ENCODE measurements at regions not wholly inside any gene's neighbourhood (a gene's known extent, or its start where the extent isn't known, plus 50 kb on each side); places are given as distances from the start of the nearest gene placed in this dataset.
A peak's percentile ranks its signal among the peaks of the same experiment; 100 is the strongest.

DNA sequence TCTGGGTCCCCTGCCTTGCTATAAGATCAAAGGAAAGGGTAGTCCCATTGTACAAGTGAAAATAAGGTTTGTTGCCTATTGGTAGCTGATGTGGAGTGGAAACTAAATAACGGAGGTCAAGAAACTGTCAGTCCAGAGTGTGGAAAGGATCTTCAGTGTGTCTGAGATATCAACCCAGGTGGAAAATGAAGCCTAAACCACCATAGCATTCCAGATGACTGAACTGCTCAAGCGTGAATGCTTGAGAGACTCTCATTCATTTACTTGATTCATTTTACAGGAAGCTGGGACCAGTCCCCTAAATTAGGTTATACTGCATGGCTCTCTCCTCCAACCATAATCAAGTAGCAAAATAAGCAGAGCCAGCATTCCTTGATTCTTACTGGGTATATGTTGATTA lies 116.0 kb upstream of the SLC28A3 start:
- no peak for DNase-seq

DNA sequence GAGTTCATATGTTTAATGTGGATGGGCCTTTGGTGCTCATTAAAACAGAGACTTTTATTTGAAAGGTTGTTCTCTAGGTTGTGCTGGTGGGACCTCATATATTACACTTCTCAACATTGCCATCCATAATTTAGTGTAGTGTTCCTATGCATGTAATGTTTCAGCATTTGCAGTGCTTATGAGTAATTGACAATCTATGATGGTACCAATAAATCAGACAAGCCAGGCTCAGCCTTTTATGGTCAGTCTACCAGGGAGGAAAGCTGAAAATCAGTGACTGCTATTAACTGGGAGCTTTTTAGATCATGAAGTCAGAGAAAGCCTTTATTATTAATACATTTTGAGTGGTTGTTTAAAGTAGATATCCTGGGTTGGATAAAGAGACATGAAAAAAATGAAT lies 120.1 kb upstream of the SLC28A3 start:
- DNase-seq: no peak

DNA sequence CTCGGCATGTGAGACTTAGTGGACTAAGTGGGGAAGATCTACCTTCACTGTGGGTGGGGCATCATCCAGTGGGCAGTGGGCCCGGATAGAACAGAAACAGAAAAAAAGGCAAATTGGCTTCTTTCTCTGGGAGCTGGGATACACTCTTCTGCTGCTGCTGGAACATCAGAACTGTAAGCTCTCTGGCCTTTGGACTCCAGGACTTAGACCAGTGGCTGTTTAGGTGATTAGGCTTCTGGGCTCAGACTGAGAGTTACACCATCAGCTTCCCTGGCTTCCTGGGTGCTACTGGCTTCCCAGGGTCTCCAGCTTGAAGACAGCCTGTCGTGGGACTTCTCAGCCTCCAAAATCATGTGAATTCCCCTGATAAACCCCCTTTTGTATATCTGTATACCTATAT lies 122.7 kb upstream of the SLC28A3 start:
- no peak for DNase-seq

DNA sequence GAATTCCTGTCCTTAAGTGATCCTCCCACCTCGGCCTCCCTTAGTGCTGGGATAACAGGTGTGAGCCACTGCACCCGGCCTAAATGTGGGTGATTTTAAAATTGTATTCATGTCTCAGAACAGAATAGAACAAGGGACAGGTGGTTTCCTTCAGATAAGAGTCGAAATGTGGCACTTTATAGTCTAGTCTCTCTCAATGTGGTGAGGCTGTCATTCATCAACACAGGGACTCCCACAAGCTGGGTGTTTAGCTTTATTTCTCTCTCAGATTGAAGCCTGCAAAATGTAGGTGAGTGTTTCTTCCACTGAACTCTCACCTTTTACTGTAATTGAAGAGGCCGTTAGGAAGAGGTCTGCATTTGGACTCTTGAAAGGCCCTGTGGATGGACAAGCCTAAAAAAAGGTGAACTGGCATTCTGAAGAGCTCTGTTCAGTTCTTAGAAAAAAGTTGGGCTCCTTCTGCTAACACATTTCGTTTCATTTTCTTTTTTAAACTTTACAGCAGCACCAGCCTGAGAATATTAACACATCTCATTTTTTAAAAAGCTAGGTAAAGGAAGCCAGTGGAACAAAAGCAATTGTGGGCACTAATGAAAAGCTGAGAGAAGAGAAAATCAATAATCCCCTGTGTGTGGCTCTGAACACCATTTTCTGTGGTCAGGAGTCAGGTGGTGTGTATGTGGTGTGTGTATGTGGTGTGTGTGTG lies 126.2 kb upstream of the SLC28A3 start:
- no peak for DNase-seq

DNA sequence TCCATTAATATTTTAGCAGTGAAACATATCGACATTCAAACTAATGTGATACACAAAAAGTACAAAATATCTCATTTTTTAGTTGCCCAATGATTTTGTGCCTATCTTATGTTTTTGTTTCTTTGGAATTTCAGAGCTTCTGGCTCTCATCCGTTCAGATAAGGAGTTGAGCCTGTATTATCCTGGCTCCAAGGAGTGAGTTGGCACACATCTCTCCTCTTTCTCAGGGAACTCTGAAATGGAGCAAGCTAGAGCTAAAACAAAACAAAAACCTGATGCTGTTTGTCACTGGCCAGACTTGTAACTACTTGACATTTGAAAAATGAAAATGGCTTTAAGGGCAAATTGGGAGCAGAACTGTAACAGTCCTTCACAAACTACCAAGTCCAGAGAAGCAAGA lies 131.3 kb upstream of the SLC28A3 start:
- no peak for DNase-seq

DNA sequence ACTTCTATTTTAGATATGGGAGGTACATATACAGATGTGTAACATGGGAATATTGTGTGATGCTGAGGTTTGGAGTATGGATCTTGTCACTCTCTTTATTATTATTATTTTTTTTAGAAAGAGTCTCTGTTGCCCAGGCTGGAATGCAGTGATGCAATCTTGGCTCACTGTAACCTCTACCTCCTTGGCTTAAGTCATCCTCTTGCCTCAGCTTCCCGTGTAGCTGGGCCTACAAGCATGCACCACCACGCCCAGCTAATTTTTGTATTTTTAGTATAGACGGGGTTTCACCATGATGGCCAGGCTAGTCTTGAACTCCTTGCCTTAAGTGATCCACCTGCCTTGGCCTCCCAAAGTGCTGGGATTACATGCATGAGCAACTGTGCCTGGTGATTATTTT lies 138.4 kb upstream of the SLC28A3 start:
- DNase-seq: no peak

DNA sequence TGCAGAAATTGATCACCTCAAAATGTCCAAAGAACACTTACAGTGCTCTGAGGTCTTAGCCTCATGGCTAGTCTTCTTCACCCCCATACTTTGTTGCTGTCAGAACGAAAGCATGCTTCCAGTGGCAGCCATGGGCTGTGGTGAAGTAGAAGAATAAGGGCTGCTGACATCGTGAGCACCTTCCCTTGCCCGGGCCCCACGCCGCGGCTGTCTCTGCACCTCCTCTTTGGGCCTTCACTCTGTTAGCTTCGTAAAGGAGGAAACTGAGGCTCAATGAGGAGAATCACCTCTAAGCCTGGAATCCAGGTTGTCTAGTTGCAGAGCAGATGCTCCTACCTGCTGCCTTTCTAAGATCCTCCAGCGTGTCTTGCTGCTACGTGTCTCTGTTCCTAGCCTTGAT lies 139.5 kb upstream of the SLC28A3 start:
- DNase-seq: no peak

DNA sequence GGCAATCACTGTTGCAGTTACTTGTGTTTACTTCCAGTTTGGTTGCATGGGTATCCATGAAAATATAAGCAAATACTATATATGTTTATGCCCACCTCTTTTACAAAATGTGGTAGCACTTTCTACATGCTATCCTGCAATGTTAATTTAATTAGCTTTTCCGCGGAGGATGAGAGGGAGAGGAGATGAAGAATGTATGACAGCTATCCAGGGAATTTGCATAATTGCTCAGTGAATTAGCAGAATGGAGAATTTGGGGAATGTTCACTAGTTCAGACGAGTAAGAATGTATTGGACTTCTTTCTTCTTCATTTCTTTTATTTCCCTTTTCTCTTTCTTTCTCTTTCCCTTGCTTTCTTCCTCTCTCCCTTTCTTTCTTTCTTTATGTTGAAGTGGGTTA lies 140.7 kb upstream of the SLC28A3 start:
- no peak for DNase-seq

DNA sequence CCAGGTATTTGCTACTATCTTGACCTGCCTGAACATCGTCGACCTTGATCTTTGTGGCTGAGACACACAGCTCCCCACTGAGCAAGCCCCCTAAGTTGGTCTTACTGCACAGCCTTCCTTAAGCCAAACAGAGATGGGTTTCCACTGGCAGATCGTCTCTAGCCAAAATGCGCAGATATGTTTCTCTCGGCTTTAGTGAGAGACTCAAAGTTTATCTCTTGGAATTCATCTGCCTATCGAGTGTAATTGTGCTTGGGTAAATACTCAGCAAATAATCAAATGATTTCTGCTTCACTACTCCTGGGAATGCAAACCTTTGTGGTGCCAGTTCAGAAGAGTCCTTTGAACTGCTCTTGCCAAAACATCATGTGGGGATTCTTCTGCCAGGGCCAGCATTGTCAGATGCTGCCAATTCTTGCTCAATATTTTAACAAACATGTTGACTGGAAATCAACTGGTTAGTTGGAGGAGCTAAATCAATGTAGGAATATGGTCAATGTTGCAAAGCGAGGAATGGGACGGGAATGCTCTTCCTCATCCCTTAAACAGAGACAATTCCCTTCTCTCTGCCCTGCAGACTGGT lies 141.2 kb upstream of the SLC28A3 start:
- DNase-seq: no peak

DNA sequence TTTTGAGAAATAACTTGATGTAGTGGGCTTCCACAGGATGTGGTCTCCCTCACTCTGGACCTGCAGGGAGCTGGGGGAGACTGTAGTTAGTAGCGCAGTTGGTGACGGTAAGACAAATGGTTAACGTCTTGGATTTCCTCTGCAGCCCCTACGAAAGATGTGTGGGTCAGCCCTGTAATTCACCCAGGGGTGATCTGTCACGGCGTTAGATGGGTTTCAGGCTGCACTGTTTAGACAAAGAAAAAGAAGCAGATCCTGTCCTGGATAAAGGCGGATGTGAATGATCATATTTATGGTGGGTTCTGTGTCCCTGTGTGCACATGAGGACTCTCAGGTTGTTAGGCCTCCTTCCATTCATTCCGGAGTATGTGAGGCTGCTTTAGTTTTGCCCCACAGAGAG lies 142.0 kb upstream of the SLC28A3 start:
- DNase-seq: no peak

DNA sequence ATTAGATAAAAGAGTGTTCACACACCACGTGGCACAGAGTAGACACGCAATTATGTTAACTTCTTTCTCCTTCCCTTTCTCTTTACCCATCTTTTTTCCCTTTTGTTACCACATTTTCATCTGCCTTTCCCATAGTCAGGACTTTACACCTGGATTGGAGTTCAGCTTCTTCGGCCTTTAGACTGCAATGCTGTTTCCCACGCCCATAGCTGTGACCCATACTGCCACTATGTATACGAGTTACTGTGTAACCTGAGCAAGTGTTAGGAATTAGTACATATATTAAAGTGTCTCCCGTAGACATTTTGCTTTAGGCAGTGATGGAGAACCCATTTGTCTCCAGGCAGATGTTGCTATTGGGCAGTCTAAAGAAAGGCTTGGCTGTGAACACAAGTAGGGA lies 143.6 kb upstream of the SLC28A3 start:
- DNase-seq: no peak

DNA sequence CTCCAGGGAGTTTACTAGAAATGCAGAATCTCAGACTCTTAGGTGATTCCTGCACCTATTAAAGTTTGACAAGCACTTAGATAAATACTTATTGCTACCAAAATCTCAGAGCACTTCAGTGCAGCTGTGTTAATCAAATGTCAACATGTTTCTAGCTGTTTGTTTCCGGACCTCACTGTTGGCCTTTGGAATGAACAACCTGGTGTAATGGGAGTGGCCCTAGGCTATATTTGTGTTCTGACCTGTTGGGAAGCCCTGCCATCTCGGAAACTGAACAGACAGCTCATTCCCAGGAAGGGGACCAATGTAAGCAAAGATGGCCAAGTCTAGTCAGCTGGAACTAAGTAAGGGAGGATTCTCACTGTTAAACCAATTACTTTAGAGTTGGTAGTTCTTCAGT lies 145.0 kb upstream of the SLC28A3 start:
- no peak for DNase-seq

DNA sequence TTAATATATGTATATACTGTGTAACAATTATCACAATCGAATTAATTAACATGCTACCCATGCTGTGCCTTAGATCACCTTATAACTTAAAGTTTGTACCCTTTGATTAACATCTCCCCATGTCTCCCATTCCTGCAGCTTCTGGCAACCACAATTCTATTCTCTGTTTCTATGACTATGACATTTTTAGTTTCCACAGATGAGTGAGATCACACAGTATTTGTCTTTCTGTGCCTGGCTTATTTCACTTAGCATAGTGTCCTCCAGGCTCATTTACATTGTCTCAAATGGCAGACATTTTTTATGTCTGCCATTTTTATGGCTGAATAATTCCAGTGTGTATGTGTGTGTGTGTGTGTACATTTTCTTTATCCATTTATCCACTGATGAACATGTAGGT lies 146.1 kb upstream of the SLC28A3 start:
- DNase-seq: no peak

DNA sequence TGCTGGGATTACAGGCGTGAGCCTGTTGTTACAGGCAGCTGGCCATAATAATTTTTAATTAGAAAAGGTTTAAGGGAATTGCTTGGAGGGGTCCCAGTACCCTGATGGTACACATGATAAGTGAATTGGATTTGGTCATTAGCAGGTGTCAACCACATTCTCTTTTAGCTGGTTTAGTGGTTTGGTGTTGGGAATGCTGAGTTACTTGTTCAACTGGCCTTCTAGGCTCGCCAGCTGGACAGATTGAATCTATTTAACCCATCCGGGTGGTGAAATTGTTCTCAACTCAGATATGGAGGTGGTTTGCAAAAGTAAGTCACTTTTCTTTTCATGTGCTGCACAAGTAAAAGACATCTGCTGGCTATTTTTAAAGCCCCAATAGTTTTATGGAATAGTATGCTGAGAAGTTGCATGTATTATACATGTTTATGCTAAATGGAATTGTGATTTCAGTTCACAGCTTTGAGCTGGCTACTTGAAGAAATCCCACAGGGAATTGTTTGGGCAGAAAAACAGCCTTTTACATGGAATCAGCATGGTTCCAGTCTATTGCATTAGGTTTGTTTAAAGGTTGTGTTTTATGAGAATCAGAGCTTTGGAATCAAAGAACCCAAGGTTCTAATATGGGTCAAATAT lies 149.8 kb upstream of the SLC28A3 start:
- no peak for DNase-seq

DNA sequence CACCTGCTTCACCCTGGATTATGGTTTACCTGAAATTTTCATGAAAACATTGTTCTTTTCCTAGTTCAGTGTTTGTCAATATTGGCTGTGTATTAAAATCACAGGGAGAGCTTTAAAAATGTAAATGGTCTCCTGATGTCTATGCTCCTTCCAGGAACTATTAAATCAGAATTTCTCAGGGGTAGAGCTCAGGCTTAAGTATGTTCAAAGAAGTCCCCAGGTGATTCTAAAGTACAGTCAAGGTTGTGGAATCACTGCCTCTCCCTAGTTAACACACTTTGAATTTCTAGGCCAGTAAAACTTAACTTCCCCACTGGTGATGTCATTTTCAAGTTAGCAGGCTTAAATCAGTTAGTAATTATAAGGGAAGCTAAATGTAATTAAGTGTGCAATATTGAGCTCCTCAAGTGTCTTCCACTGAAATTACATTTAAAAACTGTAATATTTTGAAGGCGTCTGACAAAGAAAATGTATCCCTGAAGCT lies 150.3 kb upstream of the SLC28A3 start:
- DNase-seq: no peak

DNA sequence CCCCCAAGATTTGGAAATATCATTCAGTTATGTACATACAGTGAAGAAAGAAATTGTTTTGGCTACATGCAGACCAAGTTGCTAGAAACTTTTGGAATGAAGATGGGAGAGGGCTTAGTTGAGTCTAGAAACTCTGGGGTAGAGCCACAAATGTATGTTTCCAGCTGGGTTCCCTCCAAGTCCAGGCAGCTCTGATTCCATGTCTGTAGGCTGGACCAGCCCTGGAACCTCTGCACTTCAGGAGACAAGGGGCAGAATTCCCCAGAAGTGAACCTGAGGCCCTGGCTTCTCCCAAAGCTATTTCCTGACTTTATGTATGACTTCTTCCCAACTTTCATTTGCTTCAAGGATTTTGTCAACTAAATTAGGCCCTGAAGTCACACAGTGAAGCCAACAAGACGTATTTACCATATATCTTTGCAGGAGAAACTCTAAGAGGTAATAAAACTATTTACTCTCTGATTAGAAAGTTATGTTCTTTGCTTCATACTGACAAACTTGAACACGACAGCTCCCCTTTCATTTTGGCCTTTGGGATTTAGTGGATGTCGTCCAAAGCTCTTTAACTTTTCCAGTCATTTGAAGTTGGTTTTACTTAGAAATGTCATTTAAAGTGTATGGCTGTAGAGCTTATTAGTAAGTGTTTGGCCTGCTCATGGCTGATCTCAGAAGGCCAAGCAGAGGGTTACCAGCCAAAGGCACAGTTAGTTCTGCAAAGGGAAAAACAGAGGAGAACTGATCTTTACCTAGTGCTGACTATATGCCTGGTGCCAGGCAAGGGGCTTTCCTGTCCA lies 152.0 kb upstream of the SLC28A3 start:
- DNase-seq: no peak

DNA sequence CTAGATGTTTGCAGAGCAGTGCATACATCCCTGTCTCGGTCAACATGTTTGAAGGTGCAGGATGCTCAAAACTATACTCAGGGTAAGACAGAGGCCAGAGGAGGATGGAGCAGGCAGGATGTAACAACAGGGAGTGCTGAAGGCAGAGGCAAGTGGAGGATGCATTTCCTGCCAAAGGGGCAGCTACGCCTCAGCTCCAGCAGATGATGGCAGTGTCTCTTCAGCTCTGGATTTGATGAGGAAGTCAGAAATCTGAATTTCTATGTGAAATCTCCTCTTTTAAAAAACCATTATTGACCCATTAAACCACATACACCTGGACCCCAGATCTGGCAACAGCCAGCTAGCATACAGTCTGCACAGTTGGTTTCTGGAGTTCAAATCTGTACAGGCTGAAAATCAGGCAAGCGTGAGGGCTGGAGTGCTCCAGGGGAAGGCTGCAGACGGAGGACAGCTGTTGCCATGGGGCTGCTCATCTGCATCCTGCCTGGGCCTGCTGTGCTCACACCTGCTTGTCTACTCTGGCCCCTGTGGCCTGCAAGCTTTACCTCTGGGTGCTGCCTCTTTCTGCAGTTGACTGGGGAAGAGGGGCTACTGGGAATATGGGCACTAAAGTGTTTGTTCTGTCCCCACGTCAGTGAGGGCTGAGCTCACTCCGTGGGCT lies 152.9 kb upstream of the SLC28A3 start:
- DNase-seq: peak; percentile 45

DNA sequence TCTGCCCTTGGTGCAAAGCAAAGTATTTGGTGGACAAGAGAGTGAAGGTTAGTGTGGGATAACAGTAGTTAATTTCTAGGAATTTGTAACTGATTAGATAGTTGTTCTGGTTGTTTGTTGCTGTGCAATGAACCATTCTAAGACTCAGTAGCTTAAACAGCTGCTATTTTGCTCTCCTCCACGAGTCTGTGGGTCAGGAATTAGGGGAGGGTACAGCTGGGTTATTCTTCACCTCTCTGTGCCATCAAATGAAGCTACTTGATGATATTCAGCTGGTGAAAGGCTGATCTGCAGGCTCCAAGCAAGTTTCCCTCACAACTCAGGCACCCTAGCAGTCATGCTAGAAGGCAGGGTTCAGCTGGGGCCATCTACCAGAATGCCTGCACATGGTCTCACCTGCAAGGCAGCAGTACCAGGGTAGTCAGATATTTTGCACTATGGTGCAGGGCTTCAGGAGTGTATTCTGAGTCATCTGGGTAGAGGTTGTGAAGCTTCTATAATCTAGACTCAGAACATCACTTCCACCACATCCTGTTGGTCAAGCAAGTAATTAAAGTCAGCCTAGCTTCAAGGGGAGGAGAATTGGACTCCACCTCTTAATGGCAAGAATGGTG lies 159.5 kb upstream of the SLC28A3 start:
- no peak for DNase-seq

DNA sequence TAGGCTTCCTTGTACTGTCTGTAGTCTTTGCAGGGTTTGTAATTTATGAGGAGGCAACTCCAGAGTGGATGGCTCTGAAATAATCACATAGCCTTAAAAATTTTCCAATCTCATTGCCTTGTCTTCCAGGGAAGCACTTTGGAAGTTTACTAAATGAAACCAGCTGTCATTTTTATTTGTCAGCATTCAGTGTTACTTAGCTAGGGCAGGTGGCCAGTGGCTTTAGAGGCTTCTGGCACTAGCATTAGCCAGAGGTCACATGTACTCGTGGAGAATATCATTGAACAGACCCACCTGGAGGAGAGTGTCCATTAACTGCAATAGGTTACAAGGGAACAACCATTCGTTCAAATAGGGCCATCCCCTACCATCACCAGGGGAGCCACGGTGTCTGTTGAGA lies 160.3 kb upstream of the SLC28A3 start:
- DNase-seq: no peak

DNA sequence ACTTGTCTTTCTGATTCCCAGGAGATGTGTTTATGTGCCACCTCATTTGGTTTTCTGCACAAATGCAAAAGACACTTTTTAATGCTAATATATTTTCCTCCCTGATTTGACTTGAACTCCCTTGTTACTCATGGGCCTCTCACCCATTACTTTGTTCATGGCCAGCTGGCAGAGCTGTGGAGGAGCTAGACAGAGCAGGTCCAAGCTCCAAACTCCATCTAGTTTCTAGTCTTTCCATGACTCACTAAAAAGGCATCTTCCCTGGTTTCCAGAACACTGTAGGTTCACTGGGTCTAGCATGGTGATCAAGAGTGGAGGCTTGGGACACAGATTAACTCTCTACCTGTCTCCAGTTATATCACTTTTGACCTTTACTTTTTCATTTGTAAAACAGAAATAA lies 161.0 kb upstream of the SLC28A3 start:
- DNase-seq: no peak

DNA sequence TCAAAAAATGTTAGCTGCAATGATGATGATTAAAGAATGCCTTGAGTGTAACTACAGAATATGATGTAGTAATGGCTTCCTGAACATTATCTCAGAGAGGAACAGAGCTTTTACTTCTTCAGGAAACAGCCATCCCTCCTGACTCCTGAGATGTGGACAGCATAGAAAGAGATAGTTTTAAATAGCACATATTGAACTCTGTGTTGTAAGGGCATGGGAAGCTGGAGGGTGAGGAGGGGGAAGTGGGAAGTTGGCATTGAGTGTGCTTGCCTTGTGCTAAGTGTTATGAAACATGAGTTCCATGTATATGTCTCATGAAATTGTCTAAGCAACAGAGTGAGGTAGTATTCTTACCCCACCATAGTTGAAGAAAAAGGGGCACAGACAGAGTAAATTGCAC lies 161.5 kb upstream of the SLC28A3 start:
- DNase-seq: no peak

DNA sequence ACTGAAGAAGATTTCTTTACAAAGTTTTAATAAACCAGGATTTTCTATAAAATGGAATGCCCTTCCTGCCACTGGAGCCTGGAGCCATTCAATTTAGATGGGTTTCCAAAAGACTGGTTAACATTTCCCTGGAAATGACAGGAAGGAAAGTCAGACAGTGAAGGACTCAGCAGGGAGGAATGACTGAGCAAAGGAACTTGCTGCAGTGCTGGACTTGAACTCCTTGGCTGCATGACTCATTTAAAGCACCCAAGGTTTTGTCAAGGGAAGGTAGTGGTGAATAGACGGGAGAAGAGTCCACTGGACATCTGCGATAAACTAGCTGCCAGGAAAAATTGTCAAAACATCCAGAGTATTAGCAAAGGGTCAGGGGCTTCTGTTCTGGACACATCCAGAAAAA lies 163.8 kb upstream of the SLC28A3 start:
- DNase-seq: no peak

DNA sequence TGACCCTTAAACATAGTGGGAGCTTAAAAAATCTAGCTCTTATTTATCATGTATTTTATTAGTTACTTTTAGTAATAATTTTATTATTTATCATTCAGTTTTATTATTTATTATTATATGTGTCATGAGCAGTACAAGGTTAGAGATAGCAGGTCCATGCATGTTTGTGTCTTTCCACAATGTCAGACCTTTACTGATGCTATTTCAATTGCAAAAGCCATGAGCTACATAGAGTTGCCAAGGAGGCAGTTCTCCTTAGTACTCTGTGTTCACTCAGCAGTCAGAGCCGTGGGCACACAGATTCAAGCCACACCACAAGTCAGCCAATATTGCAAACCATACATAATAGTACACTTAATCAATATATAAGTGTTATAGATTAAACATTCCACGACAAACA lies 157.9 kb upstream of the NTRK2 start:
- DNase-seq: no peak

Measured in NCI-H2171 treated with DMSO at 0.1 percent for 48 hours (cell line).